Neural progenitor cell (in vitro differentiated cells): ENCODE measurements at regions not wholly inside any gene's neighbourhood (a gene's known extent, or its start where the extent isn't known, plus 50 kb on each side); places are given as distances from the start of the nearest gene placed in this dataset.

Experiments
- DNase-seq: peaks from one replicate; pipeline ENCODE4 v3.0.0-alpha.2; 2016; ENCODE audit warnings: low spot score
- H2AFZ ChIP-seq: fragments of 200-600 bp; sonication (generic); replicated peaks from 2 replicates; pipeline ENCODE4 v1.6.1; 2016; ENCODE audit warnings: antibody characterized with exemption
- H3F3A ChIP-seq: fragments of 200-600 bp; sonication (generic); 2 replicates; pipeline ENCODE4 v1.6.1; 2016; ENCODE audit warnings: antibody characterized with exemption, low read depth
- H3K27ac ChIP-seq: fragments of 200-600 bp; sonication (generic); 2 replicates; pipeline ENCODE4 v1.5.1; 2016; ENCODE audit warnings: mild to moderate bottlenecking
- H3K27me3 ChIP-seq: fragments of 200-600 bp; sonication (generic); 2 replicates; pipeline ENCODE4 v1.6.1; 2016; ENCODE audit warnings: mild to moderate bottlenecking, moderate library complexity
- H3K36me3 ChIP-seq: fragments of 200-600 bp; sonication (generic); 2 replicates; pipeline ENCODE4 v1.5.1; 2016
- H3K4me1 ChIP-seq: fragments of 200-600 bp; sonication (generic); 2 replicates; pipeline ENCODE4 v1.6.1; 2016; ENCODE audit warnings: mixed run types
- H3K4me2 ChIP-seq: fragments of 200-600 bp; sonication (generic); 2 replicates; pipeline ENCODE4 v1.6.1; 2016
- H3K4me3 ChIP-seq: fragments of 200-600 bp; sonication (generic); 2 replicates; pipeline ENCODE4 v1.5.1; 2016
- H3K79me2 ChIP-seq: fragments of 200-600 bp; sonication (generic); 2 replicates; pipeline ENCODE4 v1.6.1; 2016; ENCODE audit warnings: low read depth
- H3K9ac ChIP-seq: fragments of 200-600 bp; sonication (generic); 2 replicates; pipeline ENCODE4 v1.6.1; 2016
- H3K9me3 ChIP-seq: fragments of 200-600 bp; sonication (generic); 2 replicates; pipeline ENCODE4 v1.5.1; 2016; ENCODE audit warnings: low read depth
- H4K20me1 ChIP-seq: fragments of 200-600 bp; sonication (generic); 2 replicates; pipeline ENCODE4 v1.6.1; 2016; ENCODE audit warnings: low read depth
- H3K27ac Mint-ChIP-seq: 3 replicates; pipeline ENCODE4 v1.8.0; 2021; ENCODE audit warnings: mixed read lengths
- H3K27me3 Mint-ChIP-seq: 2 replicates; pipeline ENCODE4 v1.8.0; 2022; ENCODE audit warnings: low read depth, mild to moderate bottlenecking, inconsistent platforms, moderate library complexity, mixed read lengths; ENCODE audit not compliant: insufficient read depth
- H3K36me3 Mint-ChIP-seq: 3 replicates; pipeline ENCODE4 v1.8.0; 2021; ENCODE audit warnings: mixed read lengths
- H3K4me1 Mint-ChIP-seq: 3 replicates; pipeline ENCODE4 v1.8.0; 2021; ENCODE audit warnings: mixed read lengths
- H3K4me3 Mint-ChIP-seq: 3 replicates; pipeline ENCODE4 v1.8.0; 2021; ENCODE audit warnings: mild to moderate bottlenecking, moderate library complexity, mixed read lengths
- H3K9me3 Mint-ChIP-seq: 3 replicates; pipeline ENCODE4 v1.8.0; 2020; ENCODE audit warnings: mixed read lengths
- EZH2 ChIP-seq: fragments of 200-600 bp; sonication (generic); IDR thresholded peaks from 2 replicates; pipeline ENCODE4 v1.6.1; 2017; ENCODE audit warnings: antibody characterized with exemption, mild to moderate bottlenecking, moderate library complexity
- EZH2phosphoT487 ChIP-seq: fragments of 200-600 bp; sonication (generic); IDR thresholded peaks from 2 replicates; pipeline ENCODE4 v1.6.1; 2017; ENCODE audit warnings: antibody characterized with exemption
- TF ChIP-seq, protein P1 (sequence below): fragments of 200-600 bp; sonication (generic); IDR thresholded peaks from 2 replicates; pipeline ENCODE4 v1.5.1; 2017; ENCODE audit warnings: antibody characterized with exemption, mild to moderate bottlenecking

DNA sequence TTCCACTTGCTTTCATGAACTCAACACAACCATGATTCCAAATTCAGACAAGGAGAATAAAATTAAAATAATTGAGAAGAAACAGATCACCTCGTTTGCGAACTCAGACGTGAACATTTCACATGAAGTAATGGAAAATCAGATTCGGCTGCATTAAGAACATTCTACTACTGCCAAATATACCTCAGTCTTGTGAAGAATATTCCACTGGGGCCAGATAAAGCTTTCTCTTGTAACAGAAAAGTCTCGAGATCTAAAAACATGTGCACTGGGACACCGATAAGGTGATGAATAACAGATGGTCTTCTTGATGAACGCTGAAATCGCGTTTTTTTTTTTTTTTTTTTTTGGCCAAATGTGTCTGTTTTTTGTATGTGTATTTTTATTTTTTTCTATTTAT lies 761.1 kb downstream of the BRD1 start:
- no peak overlapping the region for H3K27ac Mint-ChIP-seq

DNA sequence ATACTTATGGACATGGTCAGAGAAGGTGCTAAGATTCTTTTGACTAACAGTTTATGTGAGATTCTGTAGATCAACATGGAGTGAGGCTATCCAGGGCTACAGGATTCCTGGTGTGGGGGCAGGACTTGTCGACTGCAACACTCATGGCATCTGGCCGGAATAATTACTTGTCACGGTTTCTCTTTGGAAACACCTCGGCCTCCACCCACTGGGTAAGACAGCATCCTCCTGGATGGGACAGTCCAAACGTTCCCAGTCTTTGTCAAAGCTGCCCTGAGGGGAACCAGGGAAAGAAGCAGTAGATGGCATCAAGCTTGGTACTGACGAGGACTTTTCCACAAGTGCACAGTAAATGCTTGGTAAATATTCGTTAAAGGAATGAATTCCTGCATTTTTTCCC lies 762.8 kb downstream of the BRD1 start:
- no peaks in the 10 kb centered on the region for H4K20me1 ChIP-seq
- H3K9me3 Mint-ChIP-seq = no peaks in the 10 kb centered on the region

More for the DNA sequence above, 761.1 kb downstream of the BRD1 start:
- H3K9me3 Mint-ChIP-seq = no peaks in the 10 kb centered on the region
- H3K4me1 ChIP-seq = peaks cover 15% of the 10 kb centered on the region
- no peak for DNase-seq
- no peaks in the 10 kb centered on the region for H3K79me2 ChIP-seq
- H3K4me2 ChIP-seq = no peak overlapping the region
- peaks cover 7% of the 10 kb centered on the region for H3F3A ChIP-seq
- no peaks in the 10 kb centered on the region for H3K36me3 Mint-ChIP-seq
- H3K4me3 ChIP-seq = no peak overlapping the region
- H2AFZ ChIP-seq = no peak overlapping the region
- H3K27ac ChIP-seq = no peak overlapping the region
- no peaks in the 10 kb centered on the region for H3K27me3 ChIP-seq
- peaks cover 9% of the 10 kb centered on the region for H3K4me1 Mint-ChIP-seq
- H3K4me3 Mint-ChIP-seq = no peak overlapping the region
- peaks cover 9% of the 10 kb centered on the region for H3K27me3 Mint-ChIP-seq
- H3K9me3 ChIP-seq = no peaks in the 10 kb centered on the region
- no peaks in the 10 kb centered on the region for H3K36me3 ChIP-seq
- TF ChIP-seq EZH2 = no peak
- TF ChIP-seq, protein P1, sequence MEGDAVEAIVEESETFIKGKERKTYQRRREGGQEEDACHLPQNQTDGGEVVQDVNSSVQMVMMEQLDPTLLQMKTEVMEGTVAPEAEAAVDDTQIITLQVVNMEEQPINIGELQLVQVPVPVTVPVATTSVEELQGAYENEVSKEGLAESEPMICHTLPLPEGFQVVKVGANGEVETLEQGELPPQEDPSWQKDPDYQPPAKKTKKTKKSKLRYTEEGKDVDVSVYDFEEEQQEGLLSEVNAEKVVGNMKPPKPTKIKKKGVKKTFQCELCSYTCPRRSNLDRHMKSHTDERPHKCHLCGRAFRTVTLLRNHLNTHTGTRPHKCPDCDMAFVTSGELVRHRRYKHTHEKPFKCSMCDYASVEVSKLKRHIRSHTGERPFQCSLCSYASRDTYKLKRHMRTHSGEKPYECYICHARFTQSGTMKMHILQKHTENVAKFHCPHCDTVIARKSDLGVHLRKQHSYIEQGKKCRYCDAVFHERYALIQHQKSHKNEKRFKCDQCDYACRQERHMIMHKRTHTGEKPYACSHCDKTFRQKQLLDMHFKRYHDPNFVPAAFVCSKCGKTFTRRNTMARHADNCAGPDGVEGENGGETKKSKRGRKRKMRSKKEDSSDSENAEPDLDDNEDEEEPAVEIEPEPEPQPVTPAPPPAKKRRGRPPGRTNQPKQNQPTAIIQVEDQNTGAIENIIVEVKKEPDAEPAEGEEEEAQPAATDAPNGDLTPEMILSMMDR = no peak
- no peak for TF ChIP-seq EZH2phosphoT487
- H4K20me1 ChIP-seq = no peaks in the 10 kb centered on the region
- H3K9ac ChIP-seq = no peak overlapping the region

DNA sequence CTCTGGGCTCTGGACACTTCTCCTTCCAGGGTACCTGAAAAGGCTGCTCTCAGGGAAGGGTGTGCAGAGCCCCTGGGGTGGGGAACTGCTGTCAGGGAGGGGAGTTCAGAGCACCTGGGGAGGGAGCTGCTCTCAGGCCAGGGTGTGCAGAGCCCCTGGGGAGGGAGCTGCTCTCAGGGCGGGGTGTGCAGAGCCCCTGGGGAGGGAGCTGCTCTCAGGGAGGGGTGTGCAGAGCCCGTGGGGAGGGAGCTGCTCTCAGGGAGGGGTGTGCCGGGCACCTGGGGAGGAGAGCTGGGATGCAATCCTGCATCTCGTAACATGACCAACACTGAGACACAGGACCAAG lies 764.2 kb downstream of the BRD1 start:
- no peak for TF ChIP-seq EZH2
- no peak for TF ChIP-seq EZH2phosphoT487
- TF ChIP-seq, protein P1 = no peak
- Mint-ChIP-seq H3K27me3 (peaks cover 4% of the 10 kb centered on the region), H3K4me1 (peaks cover 4% of the 10 kb centered on the region), H3K4me3 (no peak overlapping the region), H3K9me3 (no peaks in the 10 kb centered on the region), H3K36me3 (no peaks in the 10 kb centered on the region), H3K27ac (no peak overlapping the region)
- no peak overlapping the region for H3K4me2 ChIP-seq
- no peaks in the 10 kb centered on the region for H3K79me2 ChIP-seq
- no peaks in the 10 kb centered on the region for H3K36me3 ChIP-seq
- H4K20me1 ChIP-seq = no peaks in the 10 kb centered on the region
- no peak for DNase-seq
- no peaks in the 10 kb centered on the region for H3K9me3 ChIP-seq
- peaks cover 7% of the 10 kb centered on the region for H3K4me1 ChIP-seq
- no peak overlapping the region for H3K9ac ChIP-seq
- H3F3A ChIP-seq = no peaks in the 10 kb centered on the region
- H3K27me3 ChIP-seq = no peaks in the 10 kb centered on the region
- H3K27ac ChIP-seq = no peak overlapping the region
- no peak overlapping the region for H3K4me3 ChIP-seq
- no peak overlapping the region for H2AFZ ChIP-seq

More for the DNA sequence above, 762.8 kb downstream of the BRD1 start:
- Mint-ChIP-seq H3K36me3 (no peaks in the 10 kb centered on the region), H3K27me3 (peaks cover 3% of the 10 kb centered on the region), H3K4me1 (peaks cover 4% of the 10 kb centered on the region), H3K27ac (no peak overlapping the region), H3K4me3 (no peak overlapping the region)
- no peak overlapping the region for H3K4me2 ChIP-seq
- no peak overlapping the region for H3K4me3 ChIP-seq
- DNase-seq = no peak
- no peaks in the 10 kb centered on the region for H3F3A ChIP-seq
- peaks cover 7% of the 10 kb centered on the region for H3K4me1 ChIP-seq
- no peak overlapping the region for H3K27ac ChIP-seq
- TF ChIP-seq, protein P1 = no peak
- no peak for TF ChIP-seq EZH2phosphoT487
- no peak for TF ChIP-seq EZH2
- H3K27me3 ChIP-seq = no peaks in the 10 kb centered on the region
- no peak overlapping the region for H2AFZ ChIP-seq
- no peak overlapping the region for H3K9ac ChIP-seq
- no peaks in the 10 kb centered on the region for H3K36me3 ChIP-seq
- H3K9me3 ChIP-seq = no peaks in the 10 kb centered on the region
- H3K79me2 ChIP-seq = no peaks in the 10 kb centered on the region
